Activated CD4-positive, alpha-beta T cell treated with anti-CD3 and anti-CD28 coated beads, Interleukin-2, amount 10 ng/mL, durations not matched to agents 24 days and 14 days (primary cell): ENCODE measurements at regions not wholly inside any gene's neighbourhood (a gene's known extent, or its start where the extent isn't known, plus 50 kb on each side); places are given as distances from the start of the nearest gene placed in this dataset.
"Not testable (repeated sequence)": the region's sequence is repeated elsewhere in the genome, so short reads cannot be mapped to it uniquely, and the experiment has no call there.

Source experiments
- DNase-seq: peaks from one replicate; pipeline ENCODE4 v3.0.0; 2022
- H3K27ac Mint-ChIP-seq: one replicate; pipeline ENCODE4 v1.8.0; 2022; ENCODE audit warnings: mild to moderate bottlenecking, mixed read lengths
- H3K27me3 Mint-ChIP-seq: one replicate; pipeline ENCODE4 v1.8.0; 2022; ENCODE audit warnings: mixed read lengths
- H3K36me3 Mint-ChIP-seq: one replicate; pipeline ENCODE4 v1.8.0; 2022; ENCODE audit warnings: low read depth, mild to moderate bottlenecking, mixed read lengths
- H3K4me1 Mint-ChIP-seq: one replicate; pipeline ENCODE4 v1.8.0; 2021; ENCODE audit warnings: mixed read lengths
- H3K4me3 Mint-ChIP-seq: one replicate; pipeline ENCODE4 v1.8.0; 2022; ENCODE audit warnings: mild to moderate bottlenecking, moderate library complexity, mixed read lengths
- H3K9me3 Mint-ChIP-seq: one replicate; pipeline ENCODE4 v1.8.0; 2021; ENCODE audit warnings: mixed read lengths
- intact Hi-C: fragments of 100-400 bp; cut with micrococcal nuclease; formaldehyde crosslinking; loops from one replicate; pipeline ENCODE4 v1.15.1; 2023

DNA sequence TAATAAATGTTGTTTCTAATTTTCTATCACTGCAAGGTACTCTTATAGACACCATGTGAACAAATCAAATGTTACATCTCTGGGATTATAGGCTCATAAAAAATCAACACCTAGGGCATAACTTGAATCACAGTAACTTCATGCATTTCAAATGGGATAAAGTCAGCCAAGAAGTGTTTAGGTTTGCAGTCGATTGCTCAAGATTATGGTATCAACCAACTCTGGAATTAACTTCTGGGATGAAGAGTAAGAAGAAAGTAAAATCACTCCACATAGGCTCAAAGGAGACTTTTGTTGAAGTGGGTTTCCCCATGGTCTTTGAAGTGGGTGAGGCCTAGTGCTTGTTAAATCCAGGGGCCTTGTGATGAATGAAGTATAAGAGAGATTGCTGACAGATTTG lies 939.7 kb downstream of the LTN1 start:
- DNase-seq, H3K27ac Mint-ChIP-seq, H3K9me3 Mint-ChIP-seq, H3K4me3 Mint-ChIP-seq, intact Hi-C loops, H3K27me3 Mint-ChIP-seq, H3K4me1 Mint-ChIP-seq, H3K36me3 Mint-ChIP-seq: not testable (repeated sequence)

DNA sequence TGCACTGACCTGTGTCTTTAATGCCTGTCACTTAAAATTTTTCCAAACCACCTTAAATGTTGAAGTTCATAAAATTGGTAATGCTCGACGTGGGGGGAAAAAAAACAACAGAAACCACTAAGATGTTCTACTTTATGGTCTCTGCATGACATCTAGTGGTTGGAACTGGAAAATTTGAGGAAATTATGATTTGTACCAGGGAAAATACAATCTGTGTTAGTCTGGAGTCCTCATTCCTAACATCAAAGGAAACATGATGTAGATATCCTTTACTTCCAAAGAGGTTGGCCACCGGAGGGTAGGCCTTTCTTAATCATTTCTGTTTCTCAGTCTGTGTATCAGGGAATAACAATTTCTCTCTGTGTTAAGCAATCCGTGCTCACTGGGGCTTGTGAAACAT lies 941.0 kb downstream of the LTN1 start:
- H3K4me3 Mint-ChIP-seq, intact Hi-C loops, H3K9me3 Mint-ChIP-seq, H3K27ac Mint-ChIP-seq, H3K36me3 Mint-ChIP-seq, H3K27me3 Mint-ChIP-seq, DNase-seq, H3K4me1 Mint-ChIP-seq: not testable (repeated sequence)

DNA sequence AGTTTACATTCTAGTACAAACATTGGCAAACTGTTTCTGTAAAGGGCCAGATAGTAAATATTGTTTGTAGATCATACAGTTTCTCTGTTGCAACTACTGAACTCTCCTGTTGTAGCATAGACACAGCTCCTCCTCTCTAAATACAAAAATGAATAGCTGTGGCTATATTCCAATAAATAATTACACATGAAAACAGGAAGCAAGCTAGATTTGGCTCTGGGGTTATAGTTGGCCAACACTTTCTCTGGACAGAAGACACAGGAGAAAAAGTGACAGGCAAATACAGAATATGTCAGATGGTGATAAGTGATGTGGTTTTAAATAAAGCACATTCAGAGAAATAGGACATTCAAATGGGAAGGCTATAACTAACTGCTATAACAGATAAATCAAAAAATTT lies 957.0 kb downstream of the LTN1 start:
- intact Hi-C loops, DNase-seq, H3K9me3 Mint-ChIP-seq, H3K4me1 Mint-ChIP-seq, H3K4me3 Mint-ChIP-seq, H3K27ac Mint-ChIP-seq, H3K36me3 Mint-ChIP-seq, H3K27me3 Mint-ChIP-seq: not testable (repeated sequence)

DNA sequence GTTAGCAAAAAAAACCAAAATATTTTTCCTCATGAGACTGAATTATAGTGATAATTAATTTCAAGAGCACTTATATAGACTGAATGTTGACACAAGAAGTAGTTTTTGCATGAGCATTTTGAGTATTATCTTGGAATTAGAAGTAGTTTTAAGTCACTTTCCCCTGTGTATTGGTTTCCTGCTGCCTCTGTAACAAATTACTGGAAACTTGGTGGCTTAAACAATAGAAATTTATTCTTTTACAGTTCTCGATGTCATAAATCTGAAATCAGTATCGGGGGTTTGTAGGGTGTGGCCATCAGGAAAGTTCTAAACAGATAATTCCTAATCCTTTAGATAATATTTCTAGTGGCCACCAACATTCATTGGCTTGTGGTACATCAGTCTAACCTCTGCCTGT lies 957.8 kb downstream of the LTN1 start:
- H3K4me1 Mint-ChIP-seq, intact Hi-C loops, H3K4me3 Mint-ChIP-seq, H3K36me3 Mint-ChIP-seq, H3K27me3 Mint-ChIP-seq, H3K27ac Mint-ChIP-seq, DNase-seq, H3K9me3 Mint-ChIP-seq: not testable (repeated sequence)

DNA sequence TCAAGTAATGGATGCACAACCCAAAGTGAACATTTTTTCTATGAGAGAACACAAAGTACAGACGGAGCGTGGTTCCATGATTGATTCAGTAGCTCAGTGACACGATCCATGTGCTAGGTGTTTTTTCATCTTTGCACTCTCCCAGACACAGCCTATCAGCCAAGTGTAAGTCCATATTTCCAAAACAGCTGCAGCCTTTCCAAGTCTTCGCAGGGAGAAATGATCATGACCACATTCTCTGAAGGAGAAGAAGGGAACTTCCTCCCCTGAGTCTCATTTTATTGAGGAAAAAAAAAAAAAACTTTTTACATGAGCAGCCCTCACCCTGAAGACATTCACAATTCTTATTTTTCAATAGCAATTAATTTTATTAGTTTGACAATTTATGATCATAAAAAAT lies 958.3 kb downstream of the LTN1 start:
- H3K9me3 Mint-ChIP-seq, H3K36me3 Mint-ChIP-seq, intact Hi-C loops, H3K4me3 Mint-ChIP-seq, H3K27ac Mint-ChIP-seq, H3K4me1 Mint-ChIP-seq, H3K27me3 Mint-ChIP-seq, DNase-seq: not testable (repeated sequence)

DNA sequence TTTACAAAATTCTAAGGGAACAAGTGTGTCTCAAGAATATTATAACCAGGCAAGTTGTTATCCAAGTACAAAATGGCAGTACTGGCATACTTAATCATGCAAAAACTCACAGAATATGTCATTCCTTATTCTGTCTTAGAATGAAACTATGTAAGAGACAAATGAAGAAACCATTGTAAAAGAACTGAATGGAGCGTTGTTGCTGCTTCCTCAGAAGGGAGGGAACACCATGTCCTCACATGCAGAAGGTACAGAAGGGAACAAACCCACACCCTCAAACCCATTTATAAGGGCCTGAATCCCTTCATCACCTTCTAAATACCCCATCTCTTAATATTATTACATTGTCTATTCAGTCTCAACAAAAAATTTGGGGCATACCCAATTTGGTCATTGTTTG lies 960.0 kb downstream of the LTN1 start:
- H3K36me3 Mint-ChIP-seq, H3K27ac Mint-ChIP-seq, DNase-seq, intact Hi-C loops, H3K27me3 Mint-ChIP-seq, H3K4me1 Mint-ChIP-seq, H3K4me3 Mint-ChIP-seq, H3K9me3 Mint-ChIP-seq: not testable (repeated sequence)

DNA sequence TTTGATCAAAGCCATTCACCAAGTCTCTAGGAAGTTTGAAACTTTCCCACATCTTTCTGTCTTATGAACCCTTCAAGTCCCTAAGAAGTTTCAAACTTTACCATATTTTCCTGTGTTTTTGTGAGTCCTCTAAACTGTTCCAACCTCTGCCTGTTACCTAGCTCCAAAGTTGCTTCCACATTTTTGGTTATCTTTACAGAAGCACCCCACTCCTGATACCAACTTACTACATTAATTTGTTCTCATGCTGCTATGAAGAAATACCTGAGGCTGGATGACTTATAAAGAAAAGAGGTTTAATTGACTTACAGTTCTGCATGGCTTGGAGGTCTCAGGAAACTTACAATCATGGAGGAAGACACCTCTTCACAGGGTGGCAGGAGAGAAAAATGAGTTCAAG lies 961.6 kb downstream of the LTN1 start:
- H3K9me3 Mint-ChIP-seq, DNase-seq, H3K4me3 Mint-ChIP-seq, H3K36me3 Mint-ChIP-seq, intact Hi-C loops, H3K27ac Mint-ChIP-seq, H3K27me3 Mint-ChIP-seq, H3K4me1 Mint-ChIP-seq: not testable (repeated sequence)

DNA sequence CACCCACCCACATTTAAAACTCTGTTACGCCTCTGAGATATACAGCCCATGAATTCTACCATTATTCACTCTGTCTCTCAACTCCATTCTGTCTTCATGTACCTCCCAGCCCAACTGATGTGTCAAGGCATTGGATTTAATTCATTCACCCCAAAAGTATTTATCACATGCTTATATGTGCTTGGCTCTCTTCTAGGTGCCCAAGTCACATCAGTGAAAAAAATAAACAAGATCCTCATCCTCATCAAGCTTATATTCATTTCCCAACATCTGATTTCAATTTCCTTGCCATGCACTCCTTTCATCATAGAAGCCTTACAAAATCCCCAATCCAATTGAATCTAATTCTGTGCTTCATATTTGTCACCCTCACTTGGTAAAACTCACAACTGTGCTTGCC lies 967.6 kb downstream of the LTN1 start:
- no peak for DNase-seq
- H3K4me3 Mint-ChIP-seq = no peak overlapping the region
- no peak overlapping the region for H3K27ac Mint-ChIP-seq
- no peaks in the 10 kb centered on the region for H3K36me3 Mint-ChIP-seq
- intact Hi-C loops = no loop called here
- H3K27me3 Mint-ChIP-seq = no peaks in the 10 kb centered on the region
- no peaks in the 10 kb centered on the region for H3K4me1 Mint-ChIP-seq
- no peaks in the 10 kb centered on the region for H3K9me3 Mint-ChIP-seq

DNA sequence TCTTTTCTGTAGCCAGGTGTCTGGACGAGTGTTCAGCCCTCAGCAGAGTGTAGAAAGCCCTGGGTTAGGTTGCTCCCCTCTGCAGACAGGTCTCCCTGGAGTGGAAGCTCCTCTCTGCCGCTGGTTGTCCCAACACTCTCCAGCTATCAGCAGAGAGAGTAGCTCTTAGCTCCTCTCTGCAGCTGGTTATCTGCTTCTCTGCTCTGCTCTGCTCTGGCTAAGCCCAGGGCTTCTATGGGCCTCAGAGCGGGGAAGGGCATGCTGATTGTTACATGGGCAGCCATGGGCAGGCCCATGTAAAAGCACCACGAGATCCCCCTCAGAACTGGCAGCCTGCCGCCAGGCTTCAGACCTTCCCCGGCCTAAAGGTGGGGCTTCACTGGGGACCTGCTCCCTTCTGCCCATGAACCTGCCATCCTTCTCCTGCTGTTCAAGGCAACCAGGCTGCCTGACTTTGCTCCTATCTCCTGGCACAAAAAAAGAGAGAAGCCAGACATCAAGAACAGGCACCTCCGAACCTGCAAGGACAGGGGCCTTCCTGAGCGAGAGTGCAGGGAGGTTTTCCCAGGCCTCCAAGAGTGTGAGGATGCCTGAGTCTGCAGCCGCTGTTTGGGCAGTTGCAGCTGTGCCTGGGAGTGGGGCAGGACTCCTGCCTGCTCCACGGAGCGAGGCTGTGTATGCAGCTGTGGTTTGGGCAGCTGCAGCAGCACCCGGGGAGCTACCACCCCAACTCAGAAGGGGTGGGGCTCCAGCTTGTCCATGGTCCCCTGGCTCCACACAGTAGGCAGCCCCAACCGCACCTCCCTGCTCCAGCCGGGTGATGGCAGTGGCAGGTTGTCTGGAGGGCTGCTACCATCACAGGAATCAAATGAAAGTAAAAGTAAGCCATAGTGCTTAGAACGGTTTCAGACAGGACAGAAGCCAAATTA lies 973.7 kb downstream of the LTN1 start:
- no peak for DNase-seq
- intact Hi-C loops = no loop called here
- Mint-ChIP-seq H3K4me3 (no peak overlapping the region), H3K9me3 (no peaks in the 10 kb centered on the region), H3K36me3 (no peaks in the 10 kb centered on the region), H3K4me1 (no peaks in the 10 kb centered on the region), H3K27ac (no peak overlapping the region), H3K27me3 (no peaks in the 10 kb centered on the region)

DNA sequence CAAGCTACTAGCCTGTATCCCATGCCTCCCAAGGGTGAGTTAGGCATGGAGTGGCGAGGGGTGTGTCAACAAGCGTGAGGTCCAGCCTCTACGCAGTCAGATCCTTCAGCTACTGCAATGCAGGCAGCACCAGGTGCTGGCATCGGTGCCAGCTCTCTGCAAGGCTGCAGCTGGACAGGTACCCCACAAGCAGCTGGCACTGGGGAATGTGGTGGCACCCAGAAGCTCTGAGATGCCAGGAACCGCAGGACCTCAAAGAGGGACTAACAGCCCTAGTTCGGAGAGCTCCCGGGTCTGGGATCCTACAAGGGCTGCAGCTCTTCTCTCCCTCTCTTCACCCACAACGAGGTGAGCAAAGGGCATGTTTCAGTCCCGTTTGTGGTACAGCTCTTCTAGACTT lies 974.5 kb downstream of the LTN1 start:
- intact Hi-C loops = no loop called here
- Mint-ChIP-seq H3K27me3 (no peaks in the 10 kb centered on the region), H3K9me3 (no peaks in the 10 kb centered on the region), H3K4me1 (no peaks in the 10 kb centered on the region), H3K36me3 (no peaks in the 10 kb centered on the region), H3K27ac (no peak overlapping the region), H3K4me3 (no peak overlapping the region)
- no peak for DNase-seq

DNA sequence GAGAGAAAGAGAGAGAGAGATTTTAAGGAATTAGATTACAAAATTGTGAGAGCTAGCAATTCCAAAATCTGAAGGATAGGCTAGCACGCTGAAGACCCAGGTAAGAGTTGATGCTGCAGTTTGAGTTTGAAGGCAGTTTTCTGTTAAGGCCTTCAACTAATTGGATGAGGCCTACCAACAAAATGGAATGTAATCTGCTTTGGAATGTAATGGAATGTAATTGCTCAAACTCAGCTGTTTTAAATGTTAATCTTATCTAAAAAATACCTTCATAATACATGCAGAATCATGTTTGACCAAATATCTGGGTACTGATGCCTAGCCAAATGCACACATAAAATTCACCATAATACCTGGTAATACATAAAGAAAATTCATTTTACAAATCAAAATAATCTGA lies 976.1 kb downstream of the LTN1 start:
- Mint-ChIP-seq H3K4me1 (no peaks in the 10 kb centered on the region), H3K27me3 (no peaks in the 10 kb centered on the region), H3K36me3 (no peaks in the 10 kb centered on the region), H3K9me3 (no peaks in the 10 kb centered on the region), H3K4me3 (no peak overlapping the region), H3K27ac (no peak overlapping the region)
- intact Hi-C loops = no loop called here
- DNase-seq = no peak

DNA sequence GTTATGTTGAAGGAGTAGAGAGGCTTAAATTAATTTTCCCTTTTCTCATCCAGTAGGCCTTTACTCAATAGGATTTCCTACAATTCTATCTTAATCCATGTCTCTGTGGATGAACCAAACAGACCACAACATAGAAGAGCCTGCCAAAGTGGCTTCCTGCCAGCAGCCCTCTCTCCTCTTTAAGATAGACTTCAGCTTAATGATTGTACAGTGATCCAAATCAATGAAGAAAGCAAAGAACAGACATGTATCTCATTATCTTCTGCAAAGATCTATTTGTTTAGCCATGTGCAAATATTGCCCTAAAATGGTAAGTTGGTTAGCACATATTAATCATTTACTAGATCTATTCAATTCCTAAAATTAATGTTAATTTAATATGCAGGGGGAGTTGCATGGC lies 979.6 kb downstream of the LTN1 start:
- H3K4me1 Mint-ChIP-seq, intact Hi-C loops, H3K27me3 Mint-ChIP-seq, DNase-seq, H3K27ac Mint-ChIP-seq, H3K9me3 Mint-ChIP-seq, H3K36me3 Mint-ChIP-seq, H3K4me3 Mint-ChIP-seq: not testable (repeated sequence)

DNA sequence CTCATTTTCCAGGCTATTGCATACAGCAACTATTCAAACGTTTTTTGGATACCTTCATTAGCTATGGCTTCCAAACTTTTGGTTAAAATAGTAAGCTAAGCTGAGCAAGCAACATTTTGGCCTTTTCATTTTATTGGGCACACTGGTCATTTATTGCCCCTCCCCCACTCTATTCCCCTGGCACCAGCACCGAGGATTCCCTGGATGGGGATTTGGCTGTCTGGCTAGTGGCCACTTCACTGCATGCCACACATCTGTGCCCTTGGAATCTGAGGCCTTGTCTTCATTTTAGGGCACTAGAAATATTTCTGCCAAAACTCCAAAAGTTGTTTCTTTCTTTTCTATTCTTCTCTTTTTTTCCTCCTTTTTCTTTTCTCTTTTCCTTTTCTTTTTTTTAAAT lies 980.7 kb downstream of the LTN1 start:
- intact Hi-C loops, H3K4me1 Mint-ChIP-seq, H3K4me3 Mint-ChIP-seq, H3K9me3 Mint-ChIP-seq, H3K36me3 Mint-ChIP-seq, H3K27ac Mint-ChIP-seq, DNase-seq, H3K27me3 Mint-ChIP-seq: not testable (repeated sequence)

DNA sequence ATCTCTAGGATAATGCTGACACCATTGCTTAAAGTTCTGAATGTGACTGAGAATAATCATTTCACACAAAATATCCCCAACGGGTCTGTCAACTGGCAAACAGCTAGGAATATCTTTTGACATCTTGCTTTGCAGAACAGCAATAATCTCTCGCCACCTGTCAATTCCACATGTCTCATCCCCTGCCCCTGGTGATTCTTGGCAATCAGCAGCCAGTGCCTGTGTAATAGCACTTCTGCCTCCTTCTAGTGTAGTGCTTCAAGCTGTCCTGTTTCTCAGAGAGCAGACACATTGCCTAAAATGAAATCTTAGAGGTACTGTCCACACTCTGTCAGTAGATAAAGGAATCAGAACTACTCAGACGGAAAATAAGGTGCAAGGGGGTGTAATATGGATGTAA lies 984.4 kb downstream of the LTN1 start:
- intact Hi-C loops, H3K9me3 Mint-ChIP-seq, H3K4me3 Mint-ChIP-seq, H3K27ac Mint-ChIP-seq, H3K4me1 Mint-ChIP-seq, H3K36me3 Mint-ChIP-seq, H3K27me3 Mint-ChIP-seq, DNase-seq: not testable (repeated sequence)

DNA sequence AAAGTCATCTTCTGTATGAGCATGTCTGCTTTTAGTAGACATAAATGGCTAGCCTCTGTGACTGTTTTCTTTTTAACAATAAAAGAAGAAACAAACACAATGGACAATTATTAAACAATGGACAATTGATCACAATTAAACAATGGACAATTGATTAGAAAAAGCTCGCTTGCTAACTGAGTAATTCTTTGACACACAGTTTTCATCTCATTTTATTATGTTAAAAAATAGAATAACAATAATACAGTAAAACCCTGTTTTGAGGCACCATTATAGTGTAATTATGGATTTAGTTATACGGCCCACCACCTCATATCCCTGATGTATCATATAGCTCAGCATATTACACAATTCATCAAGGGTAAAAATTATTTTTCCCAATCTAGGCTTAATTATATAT lies 989.0 kb downstream of the LTN1 start:
- H3K4me3 Mint-ChIP-seq, H3K4me1 Mint-ChIP-seq, H3K36me3 Mint-ChIP-seq, H3K27ac Mint-ChIP-seq, H3K27me3 Mint-ChIP-seq, H3K9me3 Mint-ChIP-seq, DNase-seq, intact Hi-C loops: not testable (repeated sequence)
